ENCODE measurements at regions not wholly inside any gene's neighbourhood (a gene's known extent, or its start where the extent isn't known, plus 50 kb on each side); places are given as distances from the start of the nearest gene placed in this dataset.

- FAIRE-seq: no peak
- dilution Hi-C loops (cut with MboI; ENCODE audit: extremely low pct_ligation_motif_present, low sequenced_read_pairs) (no loop called here), intact Hi-C loops (cut with micrococcal nuclease) (no loop called here)
- ChIA-PET CTCF (no interaction called here), POLR2A (no interaction called here)
- no peak for DNase-seq (ENCODE audit: low read depth, low spot score)
- no peaks in the 10 kb centered on the region for H4K20me1 ChIP-seq (replicated peaks; ENCODE audit: control insufficient read depth, extremely low read depth, insufficient read depth, low read length)
- peaks cover 6% of the 10 kb centered on the region for H3K9me3 ChIP-seq (replicated peaks; ENCODE audit: control insufficient read depth, insufficient read depth, low read length)
- no peak for TF ChIP-seq GATA2 (IDR thresholded peaks at IDR 0.05; ENCODE audit: insufficient read depth, insufficient read length, low read depth, low read length)
- no peak overlapping the region for H3K4me3 ChIP-seq (replicated peaks in 1 of 3; ENCODE audit: insufficient read depth in 1 of 3, low read depth in 1 of 3, low read length in 3 of 3)
- H3K27me3 ChIP-seq (ENCODE audit: control insufficient read depth in 2 of 2, insufficient read depth in 2 of 2, low read length in 2 of 2): no peaks in the 10 kb centered on the region
- no peak overlapping the region for H3K9ac ChIP-seq (replicated peaks; ENCODE audit: extremely low read depth, insufficient read depth, low read length)
- no TSS peak for BruUV-seq (replicated peaks)
- H3K79me2 ChIP-seq (ENCODE audit: control insufficient read depth, insufficient read depth, low read length): no peaks in the 10 kb centered on the region
- no peak overlapping the region for H3K4me2 ChIP-seq (ENCODE audit: insufficient read depth, low read length)
- no peaks in the 10 kb centered on the region for H3K36me3 ChIP-seq (ENCODE audit: control insufficient read depth in 2 of 2, extremely low read depth in 1 of 2, insufficient read depth in 2 of 2, low read length in 2 of 2)
- no peak overlapping the region for H2AFZ ChIP-seq (ENCODE audit: low read depth, low read length)
- H3K9me1 ChIP-seq (replicated peaks; ENCODE audit: control insufficient read depth, extremely low read depth, insufficient read depth, low read length): no peaks in the 10 kb centered on the region
- no peak overlapping the region for H3K27ac ChIP-seq (ENCODE audit: insufficient read depth, low read depth, low read length)
- no peaks in the 10 kb centered on the region for H3K4me1 ChIP-seq (ENCODE audit: control insufficient read depth, extremely low read depth, insufficient read depth, low read length)
Observed at GRCh38 chr5:2374703-2375102, 376.8 kb downstream of the IRX2 start.

- H3K27me3 ChIP-seq (ENCODE audit: control insufficient read depth in 2 of 2, insufficient read depth in 2 of 2, low read length in 2 of 2): no peaks in the 10 kb centered on the region
- no peak for TF ChIP-seq POLR2A (IDR thresholded peaks at IDR 0.05; ENCODE audit: low read depth, low read length)
- no peak for TF ChIP-seq FOS (IDR thresholded peaks at IDR 0.05; ENCODE audit: borderline replicate concordance, insufficient read depth, low read length)
- TF ChIP-seq CTCF (IDR thresholded peaks at IDR 0.05; ENCODE audit: extremely low read depth in 1 of 2, insufficient read depth in 1 of 2, low read depth in 1 of 2, low read length in 2 of 2): no peak
- no peak for TF ChIP-seq GATA2 (IDR thresholded peaks at IDR 0.05; ENCODE audit: insufficient read depth, insufficient read length, low read depth, low read length)
- no peak for TF ChIP-seq POLR2AphosphoS5 (IDR thresholded peaks at IDR 0.05; ENCODE audit: insufficient read depth, low read depth, low read length)
- no peak for TF ChIP-seq MYC (IDR thresholded peaks at IDR 0.05; ENCODE audit: low read depth, low read length)
- TF ChIP-seq, protein P1, sequence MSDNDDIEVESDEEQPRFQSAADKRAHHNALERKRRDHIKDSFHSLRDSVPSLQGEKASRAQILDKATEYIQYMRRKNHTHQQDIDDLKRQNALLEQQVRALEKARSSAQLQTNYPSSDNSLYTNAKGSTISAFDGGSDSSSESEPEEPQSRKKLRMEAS (IDR thresholded peaks at IDR 0.05; ENCODE audit: insufficient read depth, insufficient read length): no peak
- no peak for TF ChIP-seq JUN (IDR thresholded peaks at IDR 0.05; ENCODE audit: borderline replicate concordance, insufficient read depth, insufficient read length, low read depth)
- TF ChIP-seq EZH2 (IDR thresholded peaks at IDR 0.05; ENCODE audit: borderline replicate concordance, low read depth, low read length, severe bottlenecking): no peak
- peaks cover 14% of the 10 kb centered on the region for H3K9me3 ChIP-seq (replicated peaks; ENCODE audit: control insufficient read depth, insufficient read depth, low read length)
- ChIA-PET POLR2A (no interaction called here), CTCF (no interaction called here)
- no peak overlapping the region for H3K4me3 ChIP-seq (replicated peaks in 1 of 3; ENCODE audit: insufficient read depth in 1 of 3, low read depth in 1 of 3, low read length in 3 of 3)
- intact Hi-C loops (cut with micrococcal nuclease): no loop called here
- no peaks in the 10 kb centered on the region for H3K9me1 ChIP-seq (replicated peaks; ENCODE audit: control insufficient read depth, extremely low read depth, insufficient read depth, low read length)
- H2AFZ ChIP-seq (ENCODE audit: low read depth, low read length): no peak overlapping the region
- FAIRE-seq (no peak), DNase-seq (ENCODE audit: low read depth, low spot score) (no peak)
- BruUV-seq (replicated peaks): no TSS peak
- H3K9ac ChIP-seq (replicated peaks; ENCODE audit: extremely low read depth, insufficient read depth, low read length): no peak overlapping the region
- dilution Hi-C loops (cut with MboI; ENCODE audit: extremely low pct_ligation_motif_present, low sequenced_read_pairs): no loop called here
- H3K4me2 ChIP-seq (ENCODE audit: insufficient read depth, low read length): no peak overlapping the region
- no peaks in the 10 kb centered on the region for H3K4me1 ChIP-seq (ENCODE audit: control insufficient read depth, extremely low read depth, insufficient read depth, low read length)
- no peaks in the 10 kb centered on the region for H3K36me3 ChIP-seq (ENCODE audit: control insufficient read depth in 2 of 2, extremely low read depth in 1 of 2, insufficient read depth in 2 of 2, low read length in 2 of 2)
- H3K79me2 ChIP-seq (ENCODE audit: control insufficient read depth, insufficient read depth, low read length): no peaks in the 10 kb centered on the region
- H4K20me1 ChIP-seq (replicated peaks; ENCODE audit: control insufficient read depth, extremely low read depth, insufficient read depth, low read length): no peaks in the 10 kb centered on the region
- H3K27ac ChIP-seq (ENCODE audit: insufficient read depth, low read depth, low read length): no peak overlapping the region
Observed at GRCh38 chr5:2373631-2374030, 377.8 kb downstream of the IRX2 start.

Data from endothelial cell of umbilical vein (primary cell).